ENCODE measurements at regions not wholly inside any gene's neighbourhood (a gene's known extent, or its start where the extent isn't known, plus 50 kb on each side); places are given as distances from the start of the nearest gene placed in this dataset.

GRCh38 chr7:19410106-19410505 lies 264.9 kb upstream of the FERD3L start:
- TF ChIP-seq POLR2A (IDR thresholded peaks at IDR 0.05): no peak
- TF ChIP-seq, protein P1, sequence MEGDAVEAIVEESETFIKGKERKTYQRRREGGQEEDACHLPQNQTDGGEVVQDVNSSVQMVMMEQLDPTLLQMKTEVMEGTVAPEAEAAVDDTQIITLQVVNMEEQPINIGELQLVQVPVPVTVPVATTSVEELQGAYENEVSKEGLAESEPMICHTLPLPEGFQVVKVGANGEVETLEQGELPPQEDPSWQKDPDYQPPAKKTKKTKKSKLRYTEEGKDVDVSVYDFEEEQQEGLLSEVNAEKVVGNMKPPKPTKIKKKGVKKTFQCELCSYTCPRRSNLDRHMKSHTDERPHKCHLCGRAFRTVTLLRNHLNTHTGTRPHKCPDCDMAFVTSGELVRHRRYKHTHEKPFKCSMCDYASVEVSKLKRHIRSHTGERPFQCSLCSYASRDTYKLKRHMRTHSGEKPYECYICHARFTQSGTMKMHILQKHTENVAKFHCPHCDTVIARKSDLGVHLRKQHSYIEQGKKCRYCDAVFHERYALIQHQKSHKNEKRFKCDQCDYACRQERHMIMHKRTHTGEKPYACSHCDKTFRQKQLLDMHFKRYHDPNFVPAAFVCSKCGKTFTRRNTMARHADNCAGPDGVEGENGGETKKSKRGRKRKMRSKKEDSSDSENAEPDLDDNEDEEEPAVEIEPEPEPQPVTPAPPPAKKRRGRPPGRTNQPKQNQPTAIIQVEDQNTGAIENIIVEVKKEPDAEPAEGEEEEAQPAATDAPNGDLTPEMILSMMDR (IDR thresholded peaks at IDR 0.05): no peak
